Mononuclear cell (primary cell): ENCODE measurements at regions not wholly inside any gene's neighbourhood (a gene's known extent, or its start where the extent isn't known, plus 50 kb on each side); places are given as distances from the start of the nearest gene placed in this dataset.
"Not testable (repeated sequence)": the region's sequence is repeated elsewhere in the genome, so short reads cannot be mapped to it uniquely, and the experiment has no call there.

ENCODE experiments used
- H3K27me3 ChIP-seq: 2 replicates; pipeline ENCODE4 v1.6.0; 2011; ENCODE audit warnings: low read length, control low read depth; ENCODE audit not compliant: insufficient read depth
- H3K4me1 ChIP-seq: 2 replicates; pipeline ENCODE4 v1.5.1; 2011; ENCODE audit warnings: mild to moderate bottlenecking, low read length, control low read depth; ENCODE audit not compliant: insufficient read depth
- H3K4me3 ChIP-seq: 2 replicates; pipeline ENCODE4 v1.5.1; 2011; ENCODE audit warnings: mild to moderate bottlenecking, low read length, moderate library complexity
- H3K9me3 ChIP-seq: 2 replicates; pipeline ENCODE4 v1.5.1; 2011; ENCODE audit warnings: low read depth, mild to moderate bottlenecking, control low read depth, low read length

- no peak overlapping the region for H3K4me3 ChIP-seq
- no peaks in the 10 kb centered on the region for H3K9me3 ChIP-seq
- no peaks in the 10 kb centered on the region for H3K27me3 ChIP-seq
- peaks cover 33% of the 10 kb centered on the region for H3K4me1 ChIP-seq
Measured at GRCh38 chr6:139881728-139882211, 507.3 kb upstream of the CITED2 start.

GRCh38 chr6:139881236-139881635 is 506.8 kb upstream of the CITED2 start:
- H3K4me3 ChIP-seq: no peak overlapping the region
- H3K27me3 ChIP-seq: no peaks in the 10 kb centered on the region
- peaks cover 33% of the 10 kb centered on the region for H3K4me1 ChIP-seq
- no peaks in the 10 kb centered on the region for H3K9me3 ChIP-seq

GRCh38 chr6:139879823-139880356 is 505.4 kb upstream of the CITED2 start:
- Histone ChIP-seq H3K4me1 (peaks cover 25% of the 10 kb centered on the region), H3K4me3 (no peak overlapping the region), H3K9me3 (no peaks in the 10 kb centered on the region), H3K27me3 (no peaks in the 10 kb centered on the region)

GRCh38 chr6:139879241-139879640 is 504.8 kb upstream of the CITED2 start:
- not testable (repeated sequence) for H3K4me3 ChIP-seq, H3K27me3 ChIP-seq, H3K9me3 ChIP-seq
- peaks cover 20% of the 10 kb centered on the region for H3K4me1 ChIP-seq

DNA sequence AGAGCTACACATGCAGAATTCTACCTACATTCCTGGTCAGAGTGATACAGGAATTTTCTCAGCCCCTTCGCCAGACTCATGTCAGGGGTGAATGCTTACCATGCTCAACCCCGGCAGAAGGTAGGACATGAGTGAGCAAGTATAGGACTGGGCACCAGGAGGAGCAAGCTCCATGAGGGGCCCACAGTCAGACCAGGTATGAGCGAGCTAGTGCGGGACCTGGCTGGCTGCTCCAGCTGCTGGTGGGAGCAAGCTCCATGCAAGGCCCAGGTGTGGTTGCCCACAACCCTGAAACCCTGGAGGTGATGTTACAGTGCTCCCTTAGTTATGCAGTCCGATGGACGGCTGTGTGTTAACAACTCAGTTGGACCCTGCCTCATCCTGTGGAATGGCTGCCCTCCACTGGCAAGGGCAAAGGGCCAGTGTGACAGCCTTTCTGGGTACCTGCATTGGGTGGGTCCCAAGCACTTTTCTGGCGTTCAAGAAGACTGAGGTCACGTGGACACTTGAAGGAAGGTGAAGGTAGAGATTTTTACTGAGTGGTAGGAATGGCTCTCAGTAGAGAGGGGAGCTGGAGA is 503.5 kb upstream of the CITED2 start:
- Histone ChIP-seq H3K9me3 (no peaks in the 10 kb centered on the region), H3K4me3 (no peak overlapping the region), H3K27me3 (no peaks in the 10 kb centered on the region)

GRCh38 chr6:139872665-139873064 is 498.2 kb upstream of the CITED2 start:
- Histone ChIP-seq H3K9me3 (no peaks in the 10 kb centered on the region), H3K4me3 (no peak overlapping the region), H3K4me1 (peaks cover 4% of the 10 kb centered on the region), H3K27me3 (no peaks in the 10 kb centered on the region)

More for the DNA sequence above, 503.5 kb upstream of the CITED2 start:
- peaks cover 12% of the 10 kb centered on the region for H3K4me1 ChIP-seq

GRCh38 chr6:139871803-139872510 is 497.5 kb upstream of the CITED2 start:
- Histone ChIP-seq H3K9me3 (no peaks in the 10 kb centered on the region), H3K4me3 (no peak overlapping the region), H3K27me3 (no peaks in the 10 kb centered on the region), H3K4me1 (peaks cover 4% of the 10 kb centered on the region)

- peaks cover 4% of the 10 kb centered on the region for H3K4me1 ChIP-seq
- no peak overlapping the region for H3K4me3 ChIP-seq
- H3K9me3 ChIP-seq: no peaks in the 10 kb centered on the region
- no peaks in the 10 kb centered on the region for H3K27me3 ChIP-seq
Measured at GRCh38 chr6:139871165-139871710, 496.8 kb upstream of the CITED2 start.

DNA sequence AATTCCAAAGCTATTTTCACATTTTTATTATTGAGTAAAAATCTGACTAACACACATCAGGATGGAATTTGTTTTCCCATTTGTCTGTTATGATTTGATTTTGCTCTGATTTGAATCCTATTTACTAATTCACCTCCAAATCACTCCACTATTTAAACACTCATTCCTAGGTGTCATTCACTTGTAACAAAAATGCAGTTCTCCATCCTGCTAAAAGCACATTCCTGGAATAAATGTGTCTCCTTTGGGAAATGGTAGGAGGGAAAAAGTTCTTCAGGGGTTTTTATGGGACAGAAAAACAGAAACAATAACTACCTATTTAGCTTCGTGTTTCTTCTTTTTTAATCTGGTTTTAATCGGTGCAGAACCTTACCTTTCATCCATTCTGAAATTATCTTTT is 494.1 kb upstream of the CITED2 start:
- Histone ChIP-seq H3K27me3 (no peaks in the 10 kb centered on the region), H3K4me1 (peaks cover 4% of the 10 kb centered on the region), H3K9me3 (no peaks in the 10 kb centered on the region), H3K4me3 (no peak overlapping the region)

GRCh38 chr6:139863964-139864363 is 489.5 kb upstream of the CITED2 start:
- Histone ChIP-seq H3K4me3 (no peak overlapping the region), H3K4me1 (no peaks in the 10 kb centered on the region), H3K27me3 (no peaks in the 10 kb centered on the region), H3K9me3 (no peaks in the 10 kb centered on the region)

DNA sequence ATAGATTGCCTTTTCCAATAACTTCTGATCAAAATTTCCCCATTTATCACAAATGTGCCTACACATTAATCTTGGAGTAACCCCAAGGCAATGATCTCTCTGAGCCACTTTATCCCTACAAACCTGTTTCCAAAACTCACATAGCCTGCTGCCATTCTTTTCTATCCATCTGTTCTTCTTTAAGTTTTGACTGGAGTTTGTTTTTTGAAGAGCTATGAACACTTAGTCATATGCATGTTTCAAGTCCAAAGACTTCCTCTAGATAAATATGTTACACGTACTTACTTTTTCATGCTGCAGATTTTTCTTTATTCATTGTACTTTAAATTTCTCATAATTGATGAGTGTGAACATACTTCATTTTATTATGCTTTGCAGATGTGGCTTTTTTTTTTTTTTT is 488.9 kb upstream of the CITED2 start:
- H3K27me3 ChIP-seq: no peaks in the 10 kb centered on the region
- no peaks in the 10 kb centered on the region for H3K4me1 ChIP-seq
- no peak overlapping the region for H3K4me3 ChIP-seq
- H3K9me3 ChIP-seq: no peaks in the 10 kb centered on the region

- H3K27me3 ChIP-seq: no peaks in the 10 kb centered on the region
- H3K4me1 ChIP-seq: no peaks in the 10 kb centered on the region
- H3K4me3 ChIP-seq: no peak overlapping the region
- no peaks in the 10 kb centered on the region for H3K9me3 ChIP-seq
Measured at GRCh38 chr6:139862311-139862710, 487.9 kb upstream of the CITED2 start.

- Histone ChIP-seq H3K4me3 (no peak overlapping the region), H3K9me3 (no peaks in the 10 kb centered on the region), H3K27me3 (no peaks in the 10 kb centered on the region), H3K4me1 (no peaks in the 10 kb centered on the region)
Measured at GRCh38 chr6:139860203-139860602, 485.8 kb upstream of the CITED2 start.

DNA sequence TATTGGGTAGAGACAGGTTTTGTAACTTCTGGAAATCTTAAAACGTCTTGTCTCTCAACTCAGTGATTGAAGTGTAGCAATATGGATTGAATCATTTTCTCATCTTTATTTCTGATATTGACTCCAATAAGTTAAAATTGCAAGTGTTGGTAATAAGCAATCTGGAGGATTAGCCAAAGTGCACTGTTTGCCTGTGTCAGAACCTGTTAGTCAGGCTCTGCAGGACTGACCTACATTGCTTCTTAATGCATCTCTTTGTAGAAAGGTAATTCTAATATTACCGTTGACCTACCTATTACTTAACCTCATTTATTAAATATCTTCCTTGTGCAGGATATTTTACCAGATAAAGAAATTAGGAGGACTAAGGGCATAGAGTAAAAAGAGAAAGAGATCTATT is 484.0 kb upstream of the CITED2 start:
- Histone ChIP-seq H3K27me3 (no peaks in the 10 kb centered on the region), H3K4me1 (no peaks in the 10 kb centered on the region)

GRCh38 chr6:139857143-139857542 is 482.7 kb upstream of the CITED2 start:
- Histone ChIP-seq H3K4me1 (no peaks in the 10 kb centered on the region), H3K9me3 (no peaks in the 10 kb centered on the region), H3K4me3 (no peak overlapping the region), H3K27me3 (no peaks in the 10 kb centered on the region)

More for the DNA sequence above, 484.0 kb upstream of the CITED2 start:
- H3K4me3 ChIP-seq: no peak overlapping the region
- H3K9me3 ChIP-seq: no peaks in the 10 kb centered on the region
